ENCODE measurements at regions not wholly inside any gene's neighbourhood (a gene's known extent, or its start where the extent isn't known, plus 50 kb on each side); places are given as distances from the start of the nearest gene placed in this dataset.

- TF ChIP-seq CTCF (optimal IDR thresholded peaks at IDR 0.05 in 1 of 3, IDR thresholded peaks at IDR 0.05 in 1 of 3, conservative IDR thresholded peaks at IDR 0.05 in 1 of 3; ENCODE audit: extremely low read depth in 1 of 3, insufficient read depth in 2 of 3, low read length in 3 of 3) (no peak), EZH2 (IDR thresholded peaks at IDR 0.05; ENCODE audit: low read length) (no peak)
Measured at GRCh38 chr14:27881646-27882045, 884.9 kb upstream of the FOXG1 start.

All from keratinocyte (primary cell).